B cell (primary cell): ENCODE measurements at regions not wholly inside any gene's neighbourhood (a gene's known extent, or its start where the extent isn't known, plus 50 kb on each side); places are given as distances from the start of the nearest gene placed in this dataset.

Experiments
- ATAC-seq: fragments of 200-7000 bp; cut with Tn5 transposase; one replicate; pipeline ENCODE4 v1.10.0; 2021; ENCODE audit warnings: low read depth, mild to moderate bottlenecking, moderate number of reproducible peaks, moderate library complexity
- CTCF ChIA-PET: fragments of 350-600 bp; sonication (Branson Sonifier 250); formaldehyde crosslinking; loops from one replicate; lab custom pipeline; 2021; ENCODE audit warnings: antibody characterized with exemption, inconsistent platforms; lab: Charles Lee
- POLR2A ChIA-PET: fragments of 350-600 bp; sonication (Branson Sonifier 250); formaldehyde crosslinking; loops from one replicate; lab custom pipeline; 2021; ENCODE audit warnings: antibody characterized with exemption; lab: Charles Lee
- DNase-seq: peaks from one replicate; pipeline ENCODE4 v3.0.0; 2013
- H2AFZ ChIP-seq: 2 replicates; pipeline ENCODE4 v1.6.1; 2012; ENCODE audit warnings: mild to moderate bottlenecking, low read depth, low read length; ENCODE audit not compliant: insufficient read depth, poor library complexity, severe bottlenecking
- H3K27ac ChIP-seq, 2 donors: 1 replicate in 1 of 2; 2 replicates in 1 of 2; pipeline ENCODE4 v1.5.1; 2012 to 2013; ENCODE audit warnings: low read length in 2 of 2, mild to moderate bottlenecking in 2 of 2, moderate library complexity in 1 of 2
- H3K27me3 ChIP-seq, 4 experiments: fragments of 200-600 bp in 1 of 4; sonication (generic) in 1 of 4; replicated peaks in 1 of 4; 1 replicate in 2 of 4; 2 replicates in 2 of 4; pipeline versions ENCODE4 v1.6.1 to v1.7.0; 2013 to 2016; ENCODE audit warnings: low read length in 3 of 4, mild to moderate bottlenecking in 2 of 4, mixed read lengths in 1 of 4, moderate library complexity in 1 of 4; ENCODE audit not compliant: insufficient read depth in 4 of 4, control insufficient read depth in 3 of 4; ENCODE audit errors: control extremely low read depth in 1 of 4
- H3K36me3 ChIP-seq, 2 experiments: replicated peaks in 1 of 2; 1 replicate in 1 of 2; 2 replicates in 1 of 2; pipeline versions ENCODE4 v1.6.1 to v1.7.1; 2013; ENCODE audit warnings: low read length in 1 of 2; ENCODE audit not compliant: insufficient read depth in 2 of 2, control insufficient read depth in 1 of 2; ENCODE audit errors: control extremely low read depth in 1 of 2, extremely low read depth in 1 of 2
- H3K4me1 ChIP-seq, 2 donors: fragments of 200-600 bp in 1 of 2; sonication (generic) in 1 of 2; 1 replicate in 1 of 2; 2 replicates in 1 of 2; pipeline versions ENCODE4 v1.5.1 to v1.6.1; 2013 to 2017; ENCODE audit warnings: low read length in 2 of 2; ENCODE audit not compliant: control insufficient read depth in 2 of 2, insufficient read depth in 2 of 2
- H3K4me2 ChIP-seq: replicated peaks from 2 replicates; pipeline ENCODE3; 2012; ENCODE audit warnings: mild to moderate bottlenecking, low read depth, low read length; ENCODE audit not compliant: poor library complexity, severe bottlenecking
- H3K4me3 ChIP-seq, 5 experiments: fragments of 200-600 bp in 1 of 5; sonication (generic) in 1 of 5; 1 replicate in 3 of 5; 2 replicates in 2 of 5; pipeline versions ENCODE4 v1.5.1 to v1.7.0; 2011 to 2016; ENCODE audit warnings: low read length in 4 of 5, mild to moderate bottlenecking in 4 of 5, low read depth in 2 of 5, control low read depth in 1 of 5, moderate library complexity in 1 of 5; ENCODE audit not compliant: insufficient read depth in 1 of 5; ENCODE audit errors: control extremely low read depth in 1 of 5, extremely low read depth in 1 of 5
- H3K79me2 ChIP-seq: fragments of 200-600 bp; sonication (generic); one replicate; pipeline ENCODE4 v1.6.0; 2016; ENCODE audit warnings: low read length; ENCODE audit not compliant: control insufficient read depth, insufficient read depth
- H3K9ac ChIP-seq: fragments of 200-600 bp; sonication (generic); 2 replicates; pipeline ENCODE4 v1.6.1; 2017; ENCODE audit warnings: mild to moderate bottlenecking, low read length, moderate library complexity
- H3K9me3 ChIP-seq, 3 donors: one replicate each; pipeline versions ENCODE4 v1.6.1 to v1.7.1; 2013; ENCODE audit warnings: low read length in 2 of 3; ENCODE audit not compliant: control insufficient read depth in 2 of 3, insufficient read depth in 1 of 3; ENCODE audit errors: control extremely low read depth in 1 of 3
- H4K20me1 ChIP-seq: 2 replicates; pipeline ENCODE4 v1.6.0; 2012; ENCODE audit warnings: mild to moderate bottlenecking, low read length; ENCODE audit not compliant: insufficient read depth, control insufficient read depth, poor library complexity, severe bottlenecking
- H3K27ac Mint-ChIP-seq: one replicate; pipeline ENCODE4 v1.8.0; 2021; ENCODE audit warnings: mixed read lengths
- H3K27me3 Mint-ChIP-seq: one replicate; pipeline ENCODE4 v1.8.0; 2021; ENCODE audit warnings: mixed read lengths
- H3K4me1 Mint-ChIP-seq: one replicate; pipeline ENCODE4 v1.8.0; 2021; ENCODE audit warnings: mixed read lengths
- H3K4me3 Mint-ChIP-seq: one replicate; pipeline ENCODE4 v1.8.0; 2021; ENCODE audit warnings: mixed read lengths
- H3K9me3 Mint-ChIP-seq: one replicate; pipeline ENCODE4 v1.8.0; 2022; ENCODE audit warnings: mixed read lengths; ENCODE audit not compliant: insufficient read depth
- EZH2 ChIP-seq: IDR thresholded peaks from 2 replicates; pipeline ENCODE4 v1.6.1; 2012; ENCODE audit warnings: borderline replicate concordance, low read depth, mild to moderate bottlenecking, moderate library complexity, low read length; ENCODE audit not compliant: insufficient read depth, poor library complexity, severe bottlenecking
- WGBS: methylation state at CpG from one replicate; pipeline ENCODE4 v1.1.5; 2013; ENCODE audit warnings: missing lambda C conversion rate; ENCODE audit not compliant: insufficient coverage; 5-methylcytosine and 5-hydroxymethylcytosine counted together
- intact Hi-C: fragments of 100-400 bp; cut with micrococcal nuclease; formaldehyde crosslinking; loops from one replicate; pipeline ENCODE4 v1.10.0; 2022
- TF ChIP-seq, protein P1 (sequence below): fragments of 200-600 bp; IDR thresholded peaks from one replicate; pipeline ENCODE4 v1.8.0; 2022; ENCODE audit warnings: antibody characterized with exemption, mild to moderate bottlenecking

DNA sequence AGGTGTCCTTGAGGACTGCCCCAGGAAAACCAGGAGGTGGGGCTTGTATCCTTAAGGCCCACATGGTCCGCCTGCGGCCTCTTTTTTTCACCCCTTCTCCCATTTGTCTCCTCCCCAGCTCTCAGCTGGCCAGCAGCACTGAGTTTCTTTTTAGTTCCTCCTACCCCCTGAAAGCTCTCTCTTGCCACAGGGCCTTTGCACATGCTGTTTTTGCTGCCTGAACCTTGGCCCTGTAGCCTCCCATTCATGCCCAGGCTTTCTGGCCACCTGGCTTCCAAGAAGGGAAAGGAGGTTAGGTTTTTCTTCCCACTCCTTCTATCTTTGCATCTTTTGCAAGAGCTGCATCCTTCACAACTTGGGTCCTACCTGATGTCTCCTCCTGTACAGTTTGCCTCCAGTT, 358.1 kb downstream of the VRK1 start:
- 91% methylated on average over 2 of the region's 2 CpGs for WGBS
- no peak overlapping the region for H3K27ac Mint-ChIP-seq
- H3K4me3 Mint-ChIP-seq, result no peak overlapping the region
- no peaks in the 10 kb centered on the region for H3K4me1 Mint-ChIP-seq
- Histone ChIP-seq H2AFZ (no peak overlapping the region), H3K9ac (no peak overlapping the region), H3K4me3 (no peak overlapping the region), H3K27me3 (peaks cover 0 to 13% (median 0%) of the 10 kb centered on the region in 4 experiments), H3K27ac (no peak overlapping the region), H3K4me2 (no peak overlapping the region), H4K20me1 (no peaks in the 10 kb centered on the region), H3K4me1 (no peaks in the 10 kb centered on the region), H3K79me2 (no peaks in the 10 kb centered on the region), H3K36me3 (no peaks in the 10 kb centered on the region), H3K9me3 (peaks cover 0 to 26% (median 7%) of the 10 kb centered on the region in 3 donors)
- H3K9me3 Mint-ChIP-seq, result peaks cover 7% of the 10 kb centered on the region
- POLR2A ChIA-PET, result no interaction called here
- H3K27me3 Mint-ChIP-seq, result peaks cover 6% of the 10 kb centered on the region
- ATAC-seq (no peak), DNase-seq (no peak)
- CTCF ChIA-PET, result interaction anchor here (0.6 kb wide), 1 partner anchor 697 kb away, joined by 5 read pairs; no protein-coding TSS in a partner anchor
- intact Hi-C loops, result no loop called here
- no peak for TF ChIP-seq EZH2
- TF ChIP-seq, protein P1, sequence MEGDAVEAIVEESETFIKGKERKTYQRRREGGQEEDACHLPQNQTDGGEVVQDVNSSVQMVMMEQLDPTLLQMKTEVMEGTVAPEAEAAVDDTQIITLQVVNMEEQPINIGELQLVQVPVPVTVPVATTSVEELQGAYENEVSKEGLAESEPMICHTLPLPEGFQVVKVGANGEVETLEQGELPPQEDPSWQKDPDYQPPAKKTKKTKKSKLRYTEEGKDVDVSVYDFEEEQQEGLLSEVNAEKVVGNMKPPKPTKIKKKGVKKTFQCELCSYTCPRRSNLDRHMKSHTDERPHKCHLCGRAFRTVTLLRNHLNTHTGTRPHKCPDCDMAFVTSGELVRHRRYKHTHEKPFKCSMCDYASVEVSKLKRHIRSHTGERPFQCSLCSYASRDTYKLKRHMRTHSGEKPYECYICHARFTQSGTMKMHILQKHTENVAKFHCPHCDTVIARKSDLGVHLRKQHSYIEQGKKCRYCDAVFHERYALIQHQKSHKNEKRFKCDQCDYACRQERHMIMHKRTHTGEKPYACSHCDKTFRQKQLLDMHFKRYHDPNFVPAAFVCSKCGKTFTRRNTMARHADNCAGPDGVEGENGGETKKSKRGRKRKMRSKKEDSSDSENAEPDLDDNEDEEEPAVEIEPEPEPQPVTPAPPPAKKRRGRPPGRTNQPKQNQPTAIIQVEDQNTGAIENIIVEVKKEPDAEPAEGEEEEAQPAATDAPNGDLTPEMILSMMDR, result no peak

GRCh38 chr14:97155814-97156213, 358.6 kb downstream of the VRK1 start:
- H3K4me3 ChIP-seq, result no peak overlapping the region
- H3K27ac ChIP-seq, result no peak overlapping the region
- no peaks in the 10 kb centered on the region for H3K4me1 Mint-ChIP-seq
- no peak overlapping the region for H3K27ac Mint-ChIP-seq
- H3K79me2 ChIP-seq, result no peaks in the 10 kb centered on the region
- no peak for TF ChIP-seq EZH2
- ATAC-seq (no peak), DNase-seq (no peak)
- H3K9me3 Mint-ChIP-seq, result peaks cover 7% of the 10 kb centered on the region
- H3K9me3 ChIP-seq, result peaks cover 0 to 31% (median 7%) of the 10 kb centered on the region in 3 donors
- intact Hi-C loops, result no loop called here
- no peaks in the 10 kb centered on the region for H3K36me3 ChIP-seq
- peaks cover 0 to 18% (median 0%) of the 10 kb centered on the region in 4 experiments for H3K27me3 ChIP-seq
- 81% methylated on average over 4 of the region's 4 CpGs for WGBS
- no peaks in the 10 kb centered on the region for H4K20me1 ChIP-seq
- ChIA-PET CTCF (no interaction called here), POLR2A (no interaction called here)
- no peak overlapping the region for H3K4me2 ChIP-seq
- no peaks in the 10 kb centered on the region for H3K4me1 ChIP-seq
- H3K9ac ChIP-seq, result no peak overlapping the region
- peaks cover 6% of the 10 kb centered on the region for H3K27me3 Mint-ChIP-seq
- H3K4me3 Mint-ChIP-seq, result no peak overlapping the region
- H2AFZ ChIP-seq, result no peak overlapping the region
